ENCODE measurements at regions not wholly inside any gene's neighbourhood (a gene's known extent, or its start where the extent isn't known, plus 50 kb on each side); places are given as distances from the start of the nearest gene placed in this dataset.

GRCh38 chr19:32208060-32208459, 137.3 kb upstream of the ZNF507 start:
- TF ChIP-seq CTCF (IDR thresholded peaks at IDR 0.05): no peak
- TF ChIP-seq POLR2A (IDR thresholded peaks at IDR 0.05): no peak

All from upper lobe of left lung (tissue), 4 donors.